Chondrocyte (in vitro differentiated cells): ENCODE measurements at regions not wholly inside any gene's neighbourhood (a gene's known extent, or its start where the extent isn't known, plus 50 kb on each side); places are given as distances from the start of the nearest gene placed in this dataset.
A peak's percentile ranks its signal among the peaks of the same experiment; 100 is the strongest.

Experiments
- DNase-seq: peaks from one replicate; pipeline ENCODE4 v3.0.0; 2021; ENCODE audit warnings: mixed read lengths, low spot score
- H3K27ac Mint-ChIP-seq: one replicate; pipeline ENCODE4 v1.8.0; 2021; ENCODE audit warnings: mild to moderate bottlenecking, moderate library complexity, mixed read lengths; ENCODE audit not compliant: unreplicated experiment
- H3K27me3 Mint-ChIP-seq: 2 replicates; pipeline ENCODE4 v1.8.0; 2021; ENCODE audit warnings: low read depth, mixed read lengths
- H3K36me3 Mint-ChIP-seq: 2 replicates; pipeline ENCODE4 v1.8.0; 2021; ENCODE audit warnings: low read depth, mixed read lengths
- H3K4me1 Mint-ChIP-seq: 2 replicates; pipeline ENCODE4 v1.8.0; 2021; ENCODE audit warnings: low read depth, mild to moderate bottlenecking, mixed read lengths
- H3K4me3 Mint-ChIP-seq: one replicate; pipeline ENCODE4 v1.8.0; 2021; ENCODE audit warnings: mild to moderate bottlenecking, moderate library complexity, mixed read lengths; ENCODE audit not compliant: unreplicated experiment
- H3K9me3 Mint-ChIP-seq: 2 replicates; pipeline ENCODE4 v1.8.0; 2021; ENCODE audit warnings: low read depth, mixed read lengths
- TF ChIP-seq, protein P1 (sequence below): fragments of 200-600 bp; sonication (generic); IDR thresholded peaks from 2 replicates; pipeline ENCODE4 v1.5.0; 2021; ENCODE audit warnings: antibody characterized with exemption, mild to moderate bottlenecking, moderate library complexity

GRCh38 chr22:27394806-27395404, 406.7 kb downstream of the MN1 start:
- no peaks in the 10 kb centered on the region for H3K27me3 Mint-ChIP-seq
- no peak overlapping the region for H3K27ac Mint-ChIP-seq
- peaks cover 33% of the 10 kb centered on the region for H3K4me1 Mint-ChIP-seq
- no peaks in the 10 kb centered on the region for H3K9me3 Mint-ChIP-seq
- no peaks in the 10 kb centered on the region for H3K36me3 Mint-ChIP-seq
- H3K4me3 Mint-ChIP-seq, result no peak overlapping the region
- no peak for DNase-seq
- TF ChIP-seq, protein P1, sequence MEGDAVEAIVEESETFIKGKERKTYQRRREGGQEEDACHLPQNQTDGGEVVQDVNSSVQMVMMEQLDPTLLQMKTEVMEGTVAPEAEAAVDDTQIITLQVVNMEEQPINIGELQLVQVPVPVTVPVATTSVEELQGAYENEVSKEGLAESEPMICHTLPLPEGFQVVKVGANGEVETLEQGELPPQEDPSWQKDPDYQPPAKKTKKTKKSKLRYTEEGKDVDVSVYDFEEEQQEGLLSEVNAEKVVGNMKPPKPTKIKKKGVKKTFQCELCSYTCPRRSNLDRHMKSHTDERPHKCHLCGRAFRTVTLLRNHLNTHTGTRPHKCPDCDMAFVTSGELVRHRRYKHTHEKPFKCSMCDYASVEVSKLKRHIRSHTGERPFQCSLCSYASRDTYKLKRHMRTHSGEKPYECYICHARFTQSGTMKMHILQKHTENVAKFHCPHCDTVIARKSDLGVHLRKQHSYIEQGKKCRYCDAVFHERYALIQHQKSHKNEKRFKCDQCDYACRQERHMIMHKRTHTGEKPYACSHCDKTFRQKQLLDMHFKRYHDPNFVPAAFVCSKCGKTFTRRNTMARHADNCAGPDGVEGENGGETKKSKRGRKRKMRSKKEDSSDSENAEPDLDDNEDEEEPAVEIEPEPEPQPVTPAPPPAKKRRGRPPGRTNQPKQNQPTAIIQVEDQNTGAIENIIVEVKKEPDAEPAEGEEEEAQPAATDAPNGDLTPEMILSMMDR, result no peak

GRCh38 chr22:27397036-27397953, 404.3 kb downstream of the MN1 start:
- Mint-ChIP-seq H3K36me3 (no peaks in the 10 kb centered on the region), H3K4me1 (peaks cover 17% of the 10 kb centered on the region), H3K27ac (no peak overlapping the region), H3K27me3 (no peaks in the 10 kb centered on the region), H3K4me3 (no peak overlapping the region), H3K9me3 (peaks cover 3% of the 10 kb centered on the region)
- TF ChIP-seq, protein P1, result no peak
- DNase-seq, result no peak

DNA sequence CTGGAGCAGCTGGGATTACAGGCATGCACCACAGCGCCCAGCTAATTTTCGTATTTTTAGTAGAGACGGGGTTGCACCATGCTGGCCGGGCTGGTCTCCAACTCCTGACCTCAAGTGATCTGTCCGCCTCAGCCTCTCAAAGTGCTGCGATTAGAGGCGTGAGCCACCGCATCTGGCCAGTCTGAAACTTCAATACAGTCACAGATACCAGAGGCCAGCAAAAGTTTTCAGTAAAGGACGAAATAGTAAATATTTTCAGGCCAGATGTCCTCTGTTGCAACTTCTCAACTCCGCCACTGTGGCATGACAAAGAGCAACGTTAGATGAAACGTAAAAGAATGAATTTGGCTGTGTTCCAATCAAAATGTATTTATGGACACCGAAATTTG, 403.6 kb downstream of the MN1 start:
- Mint-ChIP-seq H3K4me1 (peaks cover 17% of the 10 kb centered on the region), H3K27me3 (no peaks in the 10 kb centered on the region), H3K36me3 (peaks cover 1% of the 10 kb centered on the region), H3K4me3 (no peak overlapping the region), H3K27ac (peak overlapping the region; percentile 63), H3K9me3 (peaks cover 5% of the 10 kb centered on the region)
- DNase-seq, result no peak
- TF ChIP-seq, protein P1, result peak; percentile 46

GRCh38 chr22:27399161-27399560, 402.4 kb downstream of the MN1 start:
- Mint-ChIP-seq H3K36me3 (peaks cover 1% of the 10 kb centered on the region), H3K27me3 (no peaks in the 10 kb centered on the region), H3K27ac (no peak overlapping the region), H3K4me3 (no peak overlapping the region), H3K9me3 (peaks cover 6% of the 10 kb centered on the region), H3K4me1 (peaks cover 17% of the 10 kb centered on the region)
- TF ChIP-seq, protein P1, result no peak
- DNase-seq, result no peak

DNA sequence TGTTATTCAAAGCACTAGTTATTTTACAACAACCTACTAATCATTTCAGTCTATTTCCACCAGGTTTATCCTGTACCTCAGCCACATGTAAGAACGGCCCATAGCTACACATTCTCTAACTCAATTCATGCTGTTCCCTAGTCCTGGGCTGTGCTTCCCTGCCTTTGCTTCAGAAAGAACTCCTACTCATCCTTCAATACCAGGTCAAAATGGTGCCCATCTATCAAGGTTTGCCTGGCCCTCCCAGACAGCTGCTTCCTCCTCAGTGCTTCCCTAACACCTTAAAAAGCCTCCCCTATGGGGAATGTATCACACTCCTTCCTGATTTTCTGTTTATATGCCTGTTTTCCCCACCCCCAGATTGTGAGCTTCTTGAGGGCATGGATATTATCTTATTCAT, 400.7 kb downstream of the MN1 start:
- H3K4me3 Mint-ChIP-seq, result no peak overlapping the region
- H3K36me3 Mint-ChIP-seq, result peaks cover 1% of the 10 kb centered on the region
- DNase-seq, result no peak
- H3K27ac Mint-ChIP-seq, result no peak overlapping the region
- peaks cover 6% of the 10 kb centered on the region for H3K9me3 Mint-ChIP-seq
- peaks cover 17% of the 10 kb centered on the region for H3K4me1 Mint-ChIP-seq
- TF ChIP-seq, protein P1, result no peak
- no peaks in the 10 kb centered on the region for H3K27me3 Mint-ChIP-seq
